ENCODE measurements at regions not wholly inside any gene's neighbourhood (a gene's known extent, or its start where the extent isn't known, plus 50 kb on each side); places are given as distances from the start of the nearest gene placed in this dataset.

GRCh38 chr6:106740287-106740686 lies 110.9 kb downstream of the QRSL1 start:
- H3K4me1 Mint-ChIP-seq, result peaks cover 33% of the 10 kb centered on the region
- peaks cover 2% of the 10 kb centered on the region for H3K9me3 Mint-ChIP-seq
- H3K4me3 Mint-ChIP-seq, result no peak overlapping the region
- no peak overlapping the region for H3K27ac Mint-ChIP-seq
- peaks cover 6% of the 10 kb centered on the region for H3K36me3 Mint-ChIP-seq
- no peaks in the 10 kb centered on the region for H3K27me3 Mint-ChIP-seq
- ATAC-seq (ENCODE audit: low read depth) (no peak), DNase-seq (ENCODE audit: low spot score in 2 of 2) (no peak)

- Mint-ChIP-seq H3K4me1 (peaks cover 33% of the 10 kb centered on the region), H3K36me3 (peaks cover 6% of the 10 kb centered on the region), H3K9me3 (peaks cover 2% of the 10 kb centered on the region), H3K27me3 (no peaks in the 10 kb centered on the region), H3K27ac (no peak overlapping the region), H3K4me3 (peak overlapping the region; percentile 1)
- DNase-seq (ENCODE audit: low spot score in 2 of 2) (no peak), ATAC-seq (ENCODE audit: low read depth) (peak; percentile 31)
Observed at GRCh38 chr6:106739387-106739786, 110.0 kb downstream of the QRSL1 start.

DNA sequence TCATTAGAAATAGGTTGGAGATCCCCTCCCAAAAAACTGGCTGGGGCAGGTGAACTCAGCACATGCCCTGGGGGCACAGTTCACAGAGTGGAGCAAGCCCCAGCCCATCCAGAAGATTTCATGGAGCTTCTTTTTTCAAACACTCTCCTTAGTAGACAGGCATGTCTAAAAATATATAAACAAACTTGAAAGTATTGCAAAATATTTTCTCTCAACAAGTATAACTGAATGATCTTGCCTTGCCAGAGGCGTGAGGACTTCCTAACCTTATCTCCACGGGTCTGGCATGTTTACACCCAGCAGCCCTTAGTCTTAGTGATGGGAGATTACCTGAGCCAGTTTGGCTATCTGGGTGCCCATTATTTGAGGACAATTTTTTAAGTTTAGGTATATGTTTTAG lies 107.1 kb downstream of the QRSL1 start:
- Mint-ChIP-seq H3K9me3 (peaks cover 2% of the 10 kb centered on the region), H3K4me3 (no peak overlapping the region), H3K4me1 (peaks cover 39% of the 10 kb centered on the region), H3K27ac (peak overlapping the region; percentile 72), H3K27me3 (no peaks in the 10 kb centered on the region), H3K36me3 (peaks cover 3% of the 10 kb centered on the region)
- ATAC-seq (ENCODE audit: low read depth) (no peak), DNase-seq (ENCODE audit: low spot score in 2 of 2) (no peak)

GRCh38 chr6:106735828-106736227 lies 106.5 kb downstream of the QRSL1 start:
- H3K4me3 Mint-ChIP-seq, result peak overlapping the region; percentile 34
- no peaks in the 10 kb centered on the region for H3K27me3 Mint-ChIP-seq
- H3K36me3 Mint-ChIP-seq, result peaks cover 3% of the 10 kb centered on the region
- peaks cover 2% of the 10 kb centered on the region for H3K9me3 Mint-ChIP-seq
- H3K27ac Mint-ChIP-seq, result peak overlapping the region; percentile 72
- ATAC-seq (ENCODE audit: low read depth) (no peak), DNase-seq (ENCODE audit: low spot score in 2 of 2) (no peak)
- peaks cover 43% of the 10 kb centered on the region for H3K4me1 Mint-ChIP-seq

DNA sequence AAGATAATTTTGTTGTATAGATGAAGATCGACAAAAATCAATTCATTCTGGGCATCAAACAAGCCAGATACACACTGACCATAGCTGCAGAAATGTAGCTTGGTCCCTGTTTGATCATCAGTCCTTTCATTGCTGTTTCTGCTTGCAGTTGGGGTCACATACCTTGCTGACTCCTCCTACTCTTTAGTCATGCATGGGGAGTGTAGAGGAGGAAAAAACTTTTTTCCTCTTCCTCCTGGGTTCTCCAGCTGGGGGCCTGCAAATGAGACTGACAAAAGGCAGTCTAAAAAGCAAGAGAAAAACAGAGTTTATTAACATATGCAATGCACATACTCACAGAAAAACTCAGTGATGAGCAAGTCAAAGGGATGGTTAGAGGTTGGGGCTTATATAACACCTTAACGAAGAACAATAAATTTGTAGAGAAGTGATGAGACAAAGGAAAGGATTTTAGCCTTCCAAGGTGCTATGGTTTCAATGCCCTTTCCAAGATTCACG lies 105.8 kb downstream of the QRSL1 start:
- DNase-seq (ENCODE audit: low spot score in 2 of 2) (no peak), ATAC-seq (ENCODE audit: low read depth) (peak; percentile 63)
- H3K4me3 Mint-ChIP-seq, result peak overlapping the region; percentile 61
- H3K4me1 Mint-ChIP-seq, result peaks cover 45% of the 10 kb centered on the region
- H3K27me3 Mint-ChIP-seq, result no peaks in the 10 kb centered on the region
- H3K27ac Mint-ChIP-seq, result peak overlapping the region; percentile 72
- H3K9me3 Mint-ChIP-seq, result peaks cover 2% of the 10 kb centered on the region
- peaks cover 4% of the 10 kb centered on the region for H3K36me3 Mint-ChIP-seq

GRCh38 chr6:106733386-106733785 lies 104.0 kb downstream of the QRSL1 start:
- no peaks in the 10 kb centered on the region for H3K27me3 Mint-ChIP-seq
- ATAC-seq (ENCODE audit: low read depth) (no peak), DNase-seq (ENCODE audit: low spot score in 2 of 2) (no peak)
- peaks cover 50% of the 10 kb centered on the region for H3K4me1 Mint-ChIP-seq
- peaks cover 5% of the 10 kb centered on the region for H3K36me3 Mint-ChIP-seq
- no peak overlapping the region for H3K27ac Mint-ChIP-seq
- H3K4me3 Mint-ChIP-seq, result no peak overlapping the region
- peaks cover 2% of the 10 kb centered on the region for H3K9me3 Mint-ChIP-seq

- no peak overlapping the region for H3K4me3 Mint-ChIP-seq
- peaks cover 50% of the 10 kb centered on the region for H3K4me1 Mint-ChIP-seq
- ATAC-seq (ENCODE audit: low read depth) (no peak), DNase-seq (ENCODE audit: low spot score in 2 of 2) (no peak)
- H3K27me3 Mint-ChIP-seq, result no peaks in the 10 kb centered on the region
- H3K36me3 Mint-ChIP-seq, result peaks cover 5% of the 10 kb centered on the region
- peak overlapping the region; percentile 80 for H3K27ac Mint-ChIP-seq
- peaks cover 2% of the 10 kb centered on the region for H3K9me3 Mint-ChIP-seq
Observed at GRCh38 chr6:106732376-106732940, 103.1 kb downstream of the QRSL1 start.

GRCh38 chr6:106731843-106732160 lies 102.4 kb downstream of the QRSL1 start:
- ATAC-seq (ENCODE audit: low read depth), result no peak
- DNase-seq (ENCODE audit: low spot score in 2 of 2), result no peak
- H3K36me3 Mint-ChIP-seq, result peaks cover 5% of the 10 kb centered on the region
- H3K9me3 Mint-ChIP-seq, result peaks cover 2% of the 10 kb centered on the region
- H3K27ac Mint-ChIP-seq, result peak overlapping the region; percentile 80
- H3K4me3 Mint-ChIP-seq, result no peak overlapping the region
- H3K27me3 Mint-ChIP-seq, result no peaks in the 10 kb centered on the region
- peaks cover 50% of the 10 kb centered on the region for H3K4me1 Mint-ChIP-seq

- peak overlapping the region; percentile 80 for H3K27ac Mint-ChIP-seq
- peaks cover 2% of the 10 kb centered on the region for H3K9me3 Mint-ChIP-seq
- H3K4me1 Mint-ChIP-seq, result peaks cover 49% of the 10 kb centered on the region
- DNase-seq (ENCODE audit: low spot score in 2 of 2) (no peak), ATAC-seq (ENCODE audit: low read depth) (no peak)
- no peaks in the 10 kb centered on the region for H3K27me3 Mint-ChIP-seq
- H3K36me3 Mint-ChIP-seq, result peaks cover 5% of the 10 kb centered on the region
- H3K4me3 Mint-ChIP-seq, result peak overlapping the region; percentile 70
Observed at GRCh38 chr6:106731144-106731842, 101.9 kb downstream of the QRSL1 start.

DNA sequence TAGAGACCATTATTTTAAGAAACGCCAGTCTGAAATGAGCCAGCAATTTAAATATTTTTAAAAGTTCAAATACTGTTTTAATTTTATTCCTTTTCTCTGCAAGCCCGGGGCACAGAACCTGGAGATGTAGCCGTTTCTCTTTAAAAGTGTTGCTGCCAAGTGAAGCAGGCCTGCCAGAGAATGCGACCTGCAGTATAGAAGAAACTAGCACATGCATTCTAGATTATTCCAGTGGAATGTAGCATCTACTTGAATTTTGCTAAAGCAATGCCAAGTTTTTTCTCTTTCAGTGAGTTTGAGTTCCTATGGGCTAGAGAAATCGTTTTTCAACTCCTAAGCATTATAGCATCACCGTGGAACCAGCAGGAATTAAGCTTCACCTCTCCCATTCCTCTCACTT lies 101.3 kb downstream of the QRSL1 start:
- peak overlapping the region; percentile 70 for H3K4me3 Mint-ChIP-seq
- peaks cover 43% of the 10 kb centered on the region for H3K4me1 Mint-ChIP-seq
- DNase-seq (ENCODE audit: low spot score in 2 of 2) (no peak), ATAC-seq (ENCODE audit: low read depth) (no peak)
- no peaks in the 10 kb centered on the region for H3K27me3 Mint-ChIP-seq
- no peaks in the 10 kb centered on the region for H3K9me3 Mint-ChIP-seq
- peak overlapping the region; percentile 80 for H3K27ac Mint-ChIP-seq
- H3K36me3 Mint-ChIP-seq, result peaks cover 2% of the 10 kb centered on the region

DNA sequence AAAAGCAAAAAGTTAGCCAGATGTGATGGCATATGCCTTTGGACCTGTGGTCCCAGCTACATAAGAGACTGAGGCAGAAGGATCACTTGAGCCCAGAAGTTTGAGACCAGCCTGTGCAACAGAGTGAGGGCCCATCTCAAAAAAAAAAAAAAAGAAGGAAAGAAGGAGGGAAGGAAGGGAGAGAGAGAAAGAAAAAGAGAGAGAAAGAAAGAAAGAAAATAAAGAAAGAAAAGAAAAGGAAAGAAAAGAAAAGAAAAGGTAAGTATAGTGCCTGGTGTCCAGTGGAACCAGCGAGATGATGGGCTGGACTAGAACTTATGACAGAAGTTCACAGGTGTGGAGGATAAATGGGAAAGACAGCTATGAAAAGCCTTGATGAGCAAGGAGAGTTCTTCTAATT lies 100.9 kb downstream of the QRSL1 start:
- Mint-ChIP-seq H3K4me3 (peak overlapping the region; percentile 84), H3K27me3 (no peaks in the 10 kb centered on the region), H3K36me3 (peaks cover 2% of the 10 kb centered on the region), H3K27ac (peak overlapping the region; percentile 80), H3K4me1 (peaks cover 40% of the 10 kb centered on the region), H3K9me3 (no peaks in the 10 kb centered on the region)
- ATAC-seq (ENCODE audit: low read depth) (no peak), DNase-seq (ENCODE audit: low spot score in 2 of 2) (no peak)

- Mint-ChIP-seq H3K9me3 (no peaks in the 10 kb centered on the region), H3K4me3 (peak overlapping the region; percentile 84), H3K27ac (peak overlapping the region; percentile 80), H3K27me3 (no peaks in the 10 kb centered on the region), H3K4me1 (peaks cover 40% of the 10 kb centered on the region), H3K36me3 (peaks cover 2% of the 10 kb centered on the region)
- no peak for DNase-seq (ENCODE audit: low spot score in 2 of 2)
- peak; percentile 83 for ATAC-seq (ENCODE audit: low read depth)
Observed at GRCh38 chr6:106729841-106730240, 100.5 kb downstream of the QRSL1 start.

GRCh38 chr6:106728296-106728870 lies 99.0 kb downstream of the QRSL1 start:
- H3K4me3 Mint-ChIP-seq, result no peak overlapping the region
- no peak for DNase-seq (ENCODE audit: low spot score in 2 of 2)
- ATAC-seq (ENCODE audit: low read depth), result peak; percentile 21
- peaks cover 3% of the 10 kb centered on the region for H3K9me3 Mint-ChIP-seq
- peak overlapping the region; percentile 40 for H3K27ac Mint-ChIP-seq
- peaks cover 45% of the 10 kb centered on the region for H3K4me1 Mint-ChIP-seq
- H3K27me3 Mint-ChIP-seq, result no peaks in the 10 kb centered on the region
- H3K36me3 Mint-ChIP-seq, result peaks cover 2% of the 10 kb centered on the region

DNA sequence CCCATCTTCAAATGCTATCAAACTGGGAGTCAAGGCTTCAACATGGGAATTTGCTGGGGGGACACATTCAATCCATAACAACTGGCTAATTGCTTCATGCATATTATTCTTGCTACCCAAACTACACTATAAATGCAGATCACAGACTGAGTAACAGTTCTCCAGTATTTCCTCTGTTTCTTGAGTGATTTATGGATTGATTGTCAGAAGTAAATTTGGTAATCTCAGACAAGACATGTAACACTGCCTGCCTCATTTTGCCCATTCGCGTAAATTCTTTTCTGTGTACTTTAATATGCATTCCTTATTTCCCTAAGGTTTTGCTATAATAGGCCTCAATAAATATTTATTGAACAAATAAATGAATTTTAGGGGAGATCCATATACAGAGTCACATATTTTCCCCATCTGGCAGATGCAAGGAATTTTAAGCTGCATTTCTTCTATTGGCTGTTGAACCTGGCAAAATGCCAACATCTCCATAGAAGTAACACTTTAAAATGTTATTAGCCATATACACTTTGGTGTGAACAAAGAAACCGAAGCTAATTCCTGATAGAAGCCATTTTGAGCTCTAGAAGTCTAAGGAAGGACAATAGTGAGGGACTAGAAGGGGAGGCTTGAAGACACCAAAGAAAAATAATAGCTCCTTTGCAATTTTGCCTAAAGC lies 98.2 kb downstream of the QRSL1 start:
- ATAC-seq (ENCODE audit: low read depth) (no peak), DNase-seq (ENCODE audit: low spot score in 2 of 2) (no peak)
- no peak overlapping the region for H3K4me3 Mint-ChIP-seq
- H3K9me3 Mint-ChIP-seq, result peaks cover 3% of the 10 kb centered on the region
- no peaks in the 10 kb centered on the region for H3K27me3 Mint-ChIP-seq
- H3K36me3 Mint-ChIP-seq, result peaks cover 2% of the 10 kb centered on the region
- peaks cover 43% of the 10 kb centered on the region for H3K4me1 Mint-ChIP-seq
- no peak overlapping the region for H3K27ac Mint-ChIP-seq
